DMS79 (cell line): ENCODE measurements at regions not wholly inside any gene's neighbourhood (a gene's known extent, or its start where the extent isn't known, plus 50 kb on each side); places are given as distances from the start of the nearest gene placed in this dataset.

Experiments
- DNase-seq: peaks from one replicate; lab custom pipeline; 2025; lab: John Stamatoyannopoulos, UW

- no peak for DNase-seq
These were observed 828.8 kb downstream of the ROBO2 start for GRCh38 chr3:77868725-77869124.

GRCh38 chr3:77869423-77869822 is 829.5 kb downstream of the ROBO2 start:
- no peak for DNase-seq

DNA sequence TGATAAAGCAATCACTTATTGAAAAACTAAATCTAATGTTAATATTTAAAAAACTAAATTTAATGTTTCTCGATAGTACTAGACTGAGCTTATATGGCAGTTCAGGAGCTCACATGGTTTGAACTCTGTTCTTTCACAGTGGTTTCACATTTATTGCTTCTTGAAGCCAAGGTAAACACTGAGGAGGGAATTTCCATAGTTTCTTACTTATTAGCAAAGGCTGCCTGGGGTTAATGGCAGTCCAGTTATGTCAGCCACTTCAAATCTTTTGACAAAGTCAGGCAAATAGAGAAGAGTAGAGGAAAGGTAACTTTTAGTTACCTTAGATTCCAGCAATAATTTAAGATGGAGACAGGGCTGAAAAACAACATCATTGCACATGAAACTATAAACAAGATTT is 831.5 kb downstream of the ROBO2 start:
- no peak for DNase-seq

GRCh38 chr3:77873598-77873997 is 833.7 kb downstream of the ROBO2 start:
- no peak for DNase-seq

GRCh38 chr3:77885381-77885780 is 845.5 kb downstream of the ROBO2 start:
- DNase-seq = no peak

DNA sequence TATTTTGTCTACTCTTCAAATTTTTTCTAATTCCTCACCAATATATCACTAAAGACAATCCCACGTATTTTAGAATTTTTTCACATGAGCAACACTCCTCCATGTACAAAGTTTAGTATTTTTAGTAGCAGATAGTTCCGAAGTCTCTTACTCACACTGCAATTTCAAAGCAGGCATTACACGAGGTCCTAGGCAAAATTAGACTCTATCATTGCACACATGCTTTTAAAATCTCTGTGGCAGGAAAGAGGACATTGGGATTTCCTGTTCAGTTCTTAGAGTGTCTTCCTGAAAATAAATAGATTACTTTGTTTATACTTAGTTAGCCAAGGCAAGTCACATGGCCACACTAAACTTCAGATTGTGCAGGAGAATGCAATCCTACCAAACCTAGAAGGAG is 847.7 kb downstream of the ROBO2 start:
- no peak for DNase-seq

- DNase-seq = no peak
These were observed 849.7 kb downstream of the ROBO2 start for GRCh38 chr3:77889616-77890015.

GRCh38 chr3:77898621-77899020 is 858.7 kb downstream of the ROBO2 start:
- no peak for DNase-seq

GRCh38 chr3:77902675-77903074 is 862.8 kb downstream of the ROBO2 start:
- DNase-seq = no peak

DNA sequence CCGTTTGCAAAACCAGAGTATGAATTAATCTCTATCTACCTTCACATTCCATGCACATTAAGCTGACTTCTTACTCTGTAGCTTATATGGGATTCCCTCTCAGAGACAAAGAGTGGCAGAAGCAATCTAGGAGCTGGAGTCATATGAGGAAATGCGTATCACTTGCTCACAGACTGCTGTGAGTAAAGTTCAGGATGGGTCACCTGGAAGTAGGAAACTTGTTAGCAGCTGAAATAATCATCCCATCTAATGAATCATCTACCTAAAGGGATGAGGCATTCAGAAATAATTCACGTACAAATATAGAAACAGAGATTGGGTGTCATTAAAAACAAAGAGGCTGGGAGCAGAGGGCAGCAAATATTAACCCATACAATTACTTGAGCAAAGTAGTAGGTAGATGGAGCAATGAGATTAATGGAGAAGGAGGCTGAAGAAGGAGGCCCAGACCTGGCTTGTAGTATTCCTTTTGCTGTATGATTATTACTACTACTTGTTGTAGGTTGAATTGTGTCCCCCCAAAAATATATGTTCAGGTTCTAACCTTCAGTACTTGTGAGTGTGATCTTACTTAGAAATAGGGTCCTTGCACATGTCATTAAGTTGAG is 866.3 kb downstream of the ROBO2 start:
- DNase-seq = no peak

DNA sequence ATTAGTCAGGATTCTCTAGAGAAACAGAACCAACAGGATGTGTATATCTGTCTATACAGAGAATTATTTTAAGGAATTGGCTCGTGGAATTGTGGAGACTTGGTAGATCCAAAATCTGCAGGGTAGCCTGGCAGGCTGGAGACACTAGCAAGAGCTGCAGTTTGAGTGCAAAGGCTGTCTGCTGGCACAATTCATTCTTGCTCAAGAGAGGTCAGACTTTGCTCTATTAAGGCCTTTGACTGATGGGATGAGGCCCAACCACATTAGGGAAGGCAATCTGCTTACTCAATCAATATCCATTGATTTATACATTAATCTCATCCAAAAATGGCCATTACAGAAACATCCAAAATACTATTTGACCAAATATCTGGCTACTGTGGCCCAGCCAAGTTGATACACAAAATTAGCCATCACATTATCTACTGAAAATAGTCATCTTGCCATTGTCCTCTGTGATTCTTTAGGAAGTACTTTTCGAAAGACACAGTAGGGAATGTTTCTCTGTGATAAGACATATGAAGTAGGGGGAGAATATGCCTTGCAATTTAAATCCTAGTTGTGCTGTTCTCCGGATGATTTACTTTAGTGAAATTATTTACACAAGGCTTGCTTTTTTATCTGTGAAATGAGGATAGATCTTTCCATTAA is 873.8 kb downstream of the ROBO2 start:
- no peak for DNase-seq

DNA sequence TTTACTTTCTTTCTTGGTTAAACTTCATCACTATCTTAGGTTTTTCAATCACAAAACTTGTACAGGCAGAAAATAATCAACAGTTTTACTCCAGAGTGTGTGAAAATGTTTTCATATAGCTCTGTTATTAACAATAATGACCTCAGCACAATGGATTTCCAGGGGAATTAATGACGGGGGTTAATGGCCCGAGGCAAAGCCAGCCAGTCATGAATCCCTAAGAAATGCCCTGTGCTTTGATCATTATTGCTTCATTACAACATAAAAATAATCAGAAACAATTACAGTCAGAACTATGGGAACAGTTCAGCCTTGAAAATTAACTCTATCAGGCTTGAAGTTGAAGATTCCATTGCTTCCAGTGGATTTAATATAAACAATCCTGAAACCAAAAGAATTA is 875.4 kb downstream of the ROBO2 start:
- DNase-seq = no peak

DNA sequence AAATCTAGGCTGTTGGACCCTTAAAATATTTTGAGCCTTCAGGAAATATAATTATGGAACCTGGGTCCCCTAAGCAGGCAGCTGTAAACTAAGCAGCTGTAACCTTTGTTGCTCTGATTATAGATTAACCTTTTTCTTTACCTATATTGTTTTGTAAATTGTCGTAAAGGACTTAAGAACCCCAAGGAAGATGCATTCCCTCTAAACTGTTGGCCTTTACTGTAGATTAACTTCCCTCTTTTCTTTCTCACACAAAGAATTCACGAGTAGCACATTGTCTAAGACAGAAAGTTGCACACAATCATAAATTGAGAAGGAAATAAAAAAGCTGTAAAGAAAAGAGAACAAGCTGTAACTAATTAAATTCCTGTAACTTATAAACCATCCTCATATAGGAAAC is 877.3 kb downstream of the ROBO2 start:
- DNase-seq = no peak

- no peak for DNase-seq
These were observed 879.3 kb downstream of the ROBO2 start for GRCh38 chr3:77919244-77919643.

- no peak for DNase-seq
These were observed 891.5 kb downstream of the ROBO2 start for GRCh38 chr3:77931255-77932009.

- DNase-seq = no peak
These were observed 893.0 kb downstream of the ROBO2 start for GRCh38 chr3:77932926-77933325.

DNA sequence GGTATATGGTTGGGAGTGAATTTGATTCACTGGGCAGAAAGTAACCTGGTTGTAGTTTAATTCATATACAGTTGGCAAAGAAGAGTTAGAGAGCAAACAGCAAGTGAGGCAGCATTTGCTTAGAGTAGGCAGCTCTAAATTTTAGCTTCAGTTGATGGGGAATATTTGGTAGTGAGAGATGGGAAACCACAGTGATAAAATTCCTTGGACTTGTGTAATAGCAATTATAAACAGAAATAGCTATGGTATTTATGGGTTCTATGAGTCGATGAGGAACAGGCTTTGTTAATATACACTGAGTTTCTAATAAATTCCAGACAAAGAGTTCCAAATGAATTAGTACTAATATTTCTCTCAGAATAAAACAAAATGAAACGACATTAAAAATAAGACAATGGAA is 894.0 kb downstream of the ROBO2 start:
- DNase-seq = no peak

GRCh38 chr3:77935418-77935817 is 895.5 kb downstream of the ROBO2 start:
- no peak for DNase-seq

DNA sequence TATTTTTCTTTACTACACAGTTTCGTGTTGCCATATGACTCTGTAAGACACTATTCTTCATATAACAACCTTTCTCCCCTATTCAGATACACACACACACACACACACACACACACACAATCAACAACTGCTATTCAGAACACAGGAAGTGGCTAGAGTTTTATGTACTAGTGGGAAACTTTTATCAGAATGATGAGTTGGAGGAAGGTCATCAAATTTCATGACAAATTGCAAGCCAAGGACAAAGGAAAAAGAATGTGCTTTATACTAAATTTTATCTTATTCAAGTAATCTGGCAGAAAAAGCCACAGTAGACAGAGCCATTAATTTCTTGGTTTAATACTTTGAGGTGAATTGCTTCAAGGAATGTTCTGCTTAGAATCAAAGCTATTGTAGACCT is 899.8 kb downstream of the ROBO2 start:
- no peak for DNase-seq

DNA sequence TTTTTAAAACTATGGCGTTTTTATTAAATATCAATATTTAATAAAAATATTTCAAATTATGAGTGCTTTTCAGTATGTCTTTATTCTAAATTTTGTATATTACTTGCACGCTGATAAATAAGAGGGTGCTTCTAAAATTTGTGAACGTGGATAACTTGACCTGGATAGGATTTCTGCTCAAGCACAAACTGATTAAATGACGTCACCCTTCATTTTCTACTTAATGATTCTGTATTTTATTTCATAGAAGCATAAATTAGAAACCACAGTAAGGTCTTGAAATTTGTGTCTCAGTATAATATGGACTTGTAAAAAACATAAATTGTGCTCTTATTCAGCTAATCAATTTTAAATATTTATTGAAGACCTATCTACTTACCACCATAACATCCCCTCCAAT is 903.7 kb downstream of the ROBO2 start:
- DNase-seq = no peak

- DNase-seq = no peak
These were observed 905.4 kb downstream of the ROBO2 start for GRCh38 chr3:77945320-77945719.

DNA sequence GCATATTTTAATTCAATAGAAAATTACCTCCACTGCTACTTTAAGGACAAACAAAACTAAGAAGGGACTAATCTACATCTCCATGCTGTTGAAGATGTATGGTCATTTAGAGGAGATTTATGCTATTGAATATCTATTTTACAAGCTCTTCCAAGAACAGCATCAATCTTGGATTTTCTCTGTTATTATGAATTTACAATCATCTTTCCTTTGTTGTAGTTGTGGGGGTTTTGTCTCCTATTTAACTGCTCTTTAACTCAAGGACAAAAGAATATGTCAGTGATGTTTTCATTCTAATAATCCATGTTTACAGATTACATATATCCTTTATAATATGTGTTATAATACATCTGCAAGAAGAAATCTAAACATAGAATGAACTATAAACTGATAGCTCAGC is 907.8 kb downstream of the ROBO2 start:
- no peak for DNase-seq

DNA sequence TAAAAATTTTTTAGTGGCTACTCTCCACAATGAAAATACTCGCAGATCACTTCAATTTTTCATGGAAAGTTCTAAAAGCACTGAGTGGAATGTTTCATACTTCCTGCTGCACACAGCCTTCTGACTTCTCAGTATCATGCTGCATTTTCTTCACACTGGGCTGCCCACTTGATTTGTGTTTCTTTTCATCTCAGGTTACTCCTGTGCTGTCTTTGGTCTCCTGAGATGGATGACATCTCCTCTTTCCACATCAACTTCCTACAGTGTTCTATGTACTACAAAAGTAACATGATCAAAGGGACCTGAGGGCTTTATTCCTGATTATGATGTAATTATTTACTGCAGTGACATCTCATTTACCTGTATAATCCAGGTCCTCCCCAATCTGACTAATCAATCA is 927.7 kb downstream of the ROBO2 start:
- no peak for DNase-seq

DNA sequence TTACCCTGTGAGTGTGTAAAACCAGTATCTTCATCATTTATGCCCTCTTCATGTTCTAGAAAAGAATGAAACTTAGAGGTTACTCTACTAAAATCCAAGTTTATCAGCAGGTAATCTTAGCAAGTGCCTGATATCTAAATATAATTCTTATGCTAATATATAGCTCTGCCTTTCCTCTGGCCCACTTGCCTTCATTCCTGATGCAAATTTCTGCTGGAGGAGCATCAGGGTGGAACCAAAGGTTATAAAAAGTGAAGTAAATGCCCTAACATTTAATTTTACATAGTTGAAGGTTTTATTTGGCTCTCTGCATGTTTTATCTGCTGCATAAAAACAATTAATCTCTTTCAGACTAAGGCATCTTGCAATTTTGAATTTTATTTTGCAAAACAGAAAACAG is 936.2 kb downstream of the ROBO2 start:
- no peak for DNase-seq
